Uterus (tissue), 2 donors: ENCODE measurements at regions not wholly inside any gene's neighbourhood (a gene's known extent, or its start where the extent isn't known, plus 50 kb on each side); places are given as distances from the start of the nearest gene placed in this dataset.

Experiments
- CTCF ChIP-seq, 4 experiments: fragments of 200-600 bp in 2 of 4; fragments of 450-650 bp in 2 of 4; sonication (generic) in 2 of 4; IDR thresholded peaks; one replicate each; pipeline ENCODE4 v1.5.1; 2016 to 2019; ENCODE audit warnings: antibody characterized with exemption in 4 of 4, mild to moderate bottlenecking in 2 of 4, moderate library complexity in 1 of 4
- POLR2A ChIP-seq, 2 donors: fragments of 450-650 bp; IDR thresholded peaks; one replicate each; pipeline ENCODE4 v1.6.1; 2016; ENCODE audit warnings: antibody characterized with exemption in 2 of 2, mild to moderate bottlenecking in 1 of 2, moderate library complexity in 1 of 2

- TF ChIP-seq POLR2A (IDR thresholded peaks at IDR 0.05) (no peak), CTCF (IDR thresholded peaks at IDR 0.05) (no peak)
These were observed 50.0 kb upstream of the C21orf91 start for GRCh38 chr21:17869115-17869514.
